HG02938 (cell line): ENCODE measurements at regions not wholly inside any gene's neighbourhood (a gene's known extent, or its start where the extent isn't known, plus 50 kb on each side); places are given as distances from the start of the nearest gene placed in this dataset.

Source experiments
- ATAC-seq: cut with Tn5 transposase; IDR thresholded peaks from one replicate; pipeline ENCODE4 v1.9.1; 2021; ENCODE audit warnings: mild to moderate bottlenecking, moderate library complexity; ENCODE audit not compliant: unreplicated experiment

DNA sequence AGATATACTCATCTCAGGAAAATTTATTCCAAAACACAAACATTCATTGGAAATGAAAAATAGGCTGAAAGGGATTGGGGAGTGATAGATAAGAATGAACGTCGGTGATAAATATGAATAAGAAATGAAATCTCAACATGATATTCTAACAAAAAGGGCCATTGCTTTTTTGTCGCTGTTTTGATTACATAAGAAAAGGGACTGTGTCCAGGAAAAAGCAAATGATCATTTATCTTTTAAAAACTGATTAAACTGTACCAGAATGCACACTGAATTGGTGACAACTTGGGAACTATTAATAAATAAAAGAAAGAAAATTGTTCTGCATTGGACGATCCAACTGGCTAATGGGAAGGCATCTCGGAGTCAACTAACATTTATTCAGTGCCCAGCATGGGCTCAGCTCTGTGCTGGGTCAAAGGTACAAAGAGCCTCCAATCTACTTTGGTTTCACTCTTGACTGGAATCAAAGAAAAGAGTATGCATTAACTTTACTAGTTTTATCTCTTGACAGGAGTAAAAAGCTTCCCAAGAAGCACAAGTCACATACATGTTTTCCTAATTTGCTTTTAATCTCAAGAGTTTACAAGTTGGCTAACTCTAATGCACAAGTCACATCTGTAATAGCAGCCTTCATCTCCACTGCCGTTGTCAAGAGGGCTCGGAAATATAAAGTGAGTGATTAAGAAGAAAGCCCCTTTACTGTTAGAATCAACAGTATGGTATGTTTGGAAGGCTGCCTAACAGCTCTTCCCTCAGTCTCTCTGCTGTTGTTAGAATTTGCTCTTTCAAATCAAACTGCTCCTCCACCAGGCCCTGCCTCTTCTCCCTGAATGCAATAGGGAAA, 280.0 kb downstream of the IGSF11 start:
- no peak for ATAC-seq

DNA sequence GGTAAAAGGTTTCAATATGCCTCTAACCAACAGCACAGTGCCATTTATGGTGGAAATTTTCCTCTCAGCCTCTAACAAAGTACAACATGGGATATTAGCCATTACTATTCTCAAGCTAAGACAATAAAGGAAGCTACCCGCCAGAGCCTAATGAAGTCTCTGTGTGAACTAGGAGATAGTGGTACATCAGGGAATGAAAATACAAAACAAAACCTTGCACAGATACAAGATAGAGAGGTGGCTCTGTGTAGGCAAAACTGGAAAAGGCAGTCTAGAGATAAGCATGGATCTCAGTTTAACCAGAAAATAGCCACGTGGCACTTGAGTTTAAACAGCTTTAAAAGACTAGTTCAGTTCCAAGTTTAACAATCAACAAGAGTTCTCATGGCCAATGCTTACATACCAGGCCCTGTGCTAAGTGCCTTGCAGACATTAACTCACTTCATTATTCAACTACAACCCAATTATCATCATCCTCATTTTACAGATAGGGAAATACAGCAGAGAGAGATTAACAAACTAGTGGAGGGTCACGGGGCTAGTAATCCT, 279.3 kb downstream of the IGSF11 start:
- ATAC-seq: no peak

DNA sequence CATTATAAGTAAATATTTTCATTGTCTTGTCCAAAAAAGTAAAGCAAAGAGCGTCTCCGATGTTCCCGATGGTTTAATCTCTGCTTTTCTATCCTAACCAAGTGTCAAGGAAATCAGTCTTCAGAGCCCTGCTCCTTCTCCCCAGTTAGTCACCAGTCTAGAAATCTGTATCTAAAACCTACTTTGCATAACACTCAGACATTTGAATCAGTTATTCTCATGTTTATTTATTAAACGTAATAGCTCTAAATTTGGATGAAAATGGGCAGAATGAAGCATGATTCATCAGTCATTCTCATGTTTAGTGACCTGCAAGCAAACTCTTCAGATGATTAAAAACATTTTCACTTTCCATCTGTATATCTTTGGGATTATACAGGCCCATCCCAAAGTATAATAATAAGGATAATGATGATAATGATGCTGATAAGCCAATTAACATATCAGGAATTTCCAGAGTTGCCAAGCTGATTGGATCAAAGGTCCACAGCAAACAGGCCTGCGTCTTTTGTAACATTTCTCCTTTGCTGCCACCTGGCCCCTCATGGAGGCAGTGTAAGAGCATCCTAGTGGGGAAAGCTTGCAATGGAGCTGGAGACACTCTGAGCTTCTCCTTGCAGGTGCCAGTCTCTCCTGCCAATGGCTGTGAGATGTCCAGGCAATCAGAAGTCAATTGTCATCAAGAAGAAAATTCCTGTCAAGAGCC, 273.9 kb downstream of the IGSF11 start:
- ATAC-seq: no peak

DNA sequence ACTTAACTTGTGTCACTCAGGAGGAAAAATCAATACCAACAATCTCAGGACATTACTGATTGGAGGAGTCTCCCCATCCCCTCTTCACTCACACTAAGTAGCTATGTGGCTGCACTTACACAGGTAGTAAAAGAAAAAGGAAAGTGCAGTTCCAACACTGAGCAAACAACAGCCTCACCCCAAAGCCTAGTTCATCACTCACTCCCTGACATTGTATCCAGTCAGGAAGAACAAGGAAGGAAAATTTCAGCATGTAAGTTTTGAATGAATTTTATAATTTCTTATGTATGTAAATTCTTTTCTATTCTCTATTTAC, 273.4 kb downstream of the IGSF11 start:
- no peak for ATAC-seq

DNA sequence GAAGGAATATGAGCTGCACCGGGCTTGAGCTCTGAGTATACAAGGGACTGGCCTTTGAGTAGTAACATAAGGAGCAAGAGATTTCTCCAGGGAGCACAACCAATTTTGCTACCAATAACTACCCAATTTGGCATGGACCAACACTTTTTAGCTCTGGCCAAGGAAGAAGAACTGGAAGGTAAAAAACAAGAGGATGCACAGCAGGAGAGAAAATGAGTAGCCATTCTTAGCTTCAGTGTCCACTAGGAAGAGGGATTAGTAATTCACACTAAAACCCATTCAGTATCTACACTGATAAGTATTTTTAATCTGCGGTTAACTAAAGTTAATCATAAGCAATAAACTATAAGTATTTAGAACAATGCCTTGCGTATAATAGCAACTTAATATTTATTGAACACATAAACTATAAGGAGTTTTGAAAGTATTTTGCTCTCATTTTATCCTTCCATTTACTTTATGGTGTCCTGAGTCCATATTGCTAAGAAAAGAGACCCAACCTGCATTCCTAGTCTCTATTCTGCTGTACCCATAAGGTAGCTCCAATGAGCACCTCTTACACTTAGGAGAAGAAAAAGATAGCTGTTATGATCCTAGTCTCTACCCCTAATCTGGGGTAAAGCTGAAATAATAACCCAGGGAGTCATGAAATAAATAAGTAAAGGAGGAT, 268.9 kb downstream of the IGSF11 start:
- ATAC-seq: no peak

DNA sequence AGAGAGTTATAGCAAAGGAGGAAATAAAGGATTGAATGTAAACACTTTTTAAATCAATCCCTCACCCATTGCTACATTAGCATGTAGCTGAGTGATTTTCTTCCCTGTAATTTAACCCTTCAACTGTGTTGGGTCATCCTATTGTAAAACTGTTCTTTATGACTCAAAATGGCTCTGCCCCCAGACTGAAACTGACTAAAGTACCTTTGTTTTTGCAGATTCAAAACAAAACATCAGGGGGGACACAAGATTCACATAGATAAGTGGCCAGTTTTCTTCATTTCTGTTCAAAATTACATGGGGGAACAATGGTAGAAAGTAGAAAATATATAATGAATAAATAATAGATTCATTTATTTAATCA, 268.4 kb downstream of the IGSF11 start:
- ATAC-seq: no peak

DNA sequence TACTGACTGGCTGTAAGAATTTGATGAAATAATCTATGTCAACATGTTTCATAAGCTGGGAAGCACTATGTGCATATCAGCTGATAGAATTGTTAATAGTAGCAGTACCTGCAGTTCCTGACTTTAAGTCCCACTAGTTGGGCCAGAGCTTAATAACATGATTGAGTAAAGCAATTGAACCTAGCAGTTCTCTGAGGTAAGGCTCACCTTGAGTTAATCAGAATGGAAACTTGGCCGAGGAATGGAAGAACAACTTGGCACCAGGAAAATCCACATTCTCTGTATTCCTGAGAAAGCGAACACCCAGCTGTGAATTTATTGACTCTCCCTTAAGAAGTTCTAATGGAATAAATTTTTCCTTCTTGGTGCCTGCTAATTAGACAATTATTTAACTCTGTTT, 262.6 kb downstream of the IGSF11 start:
- ATAC-seq: no peak

DNA sequence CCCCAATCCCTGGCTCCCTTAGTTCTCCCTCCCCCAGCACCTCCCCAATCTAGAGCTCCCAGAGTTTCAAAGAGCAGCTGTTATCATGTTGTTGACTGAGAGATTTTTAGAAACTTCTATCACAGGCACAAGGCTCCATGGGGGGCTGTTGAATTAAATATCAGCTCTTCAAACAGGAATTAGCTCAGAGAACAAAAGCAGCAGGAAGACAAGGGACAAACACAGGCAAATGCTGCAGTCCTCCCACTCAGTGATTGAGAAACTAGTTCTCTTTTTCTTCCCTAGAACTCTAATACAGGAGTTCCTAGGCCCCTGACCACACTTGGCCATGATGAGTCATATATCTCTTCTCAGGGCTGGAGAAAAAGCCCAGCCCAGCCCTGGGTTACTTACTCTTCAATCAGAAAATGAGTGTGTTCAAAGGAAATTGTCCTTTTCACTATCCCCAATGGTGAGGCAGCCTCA, 262.1 kb downstream of the IGSF11 start:
- peak; percentile 98 for ATAC-seq

DNA sequence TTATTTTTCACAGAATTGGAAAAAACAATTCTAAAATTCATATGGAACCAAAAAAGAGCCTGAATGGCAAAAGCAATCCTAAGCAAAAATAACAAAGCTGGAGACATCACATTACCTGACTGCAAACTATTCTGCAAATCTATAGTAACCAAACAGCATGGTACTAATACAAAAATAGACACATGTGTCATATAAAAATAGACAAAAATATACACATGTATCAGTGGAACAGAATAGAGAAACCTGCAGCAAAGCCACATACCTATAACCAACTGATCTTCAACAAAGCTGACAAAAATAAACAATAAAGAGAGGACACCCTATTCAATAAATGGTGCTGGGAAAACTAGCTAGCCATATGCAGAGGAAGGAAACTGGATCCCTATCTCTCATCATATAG, 259.6 kb downstream of the IGSF11 start:
- ATAC-seq: no peak

DNA sequence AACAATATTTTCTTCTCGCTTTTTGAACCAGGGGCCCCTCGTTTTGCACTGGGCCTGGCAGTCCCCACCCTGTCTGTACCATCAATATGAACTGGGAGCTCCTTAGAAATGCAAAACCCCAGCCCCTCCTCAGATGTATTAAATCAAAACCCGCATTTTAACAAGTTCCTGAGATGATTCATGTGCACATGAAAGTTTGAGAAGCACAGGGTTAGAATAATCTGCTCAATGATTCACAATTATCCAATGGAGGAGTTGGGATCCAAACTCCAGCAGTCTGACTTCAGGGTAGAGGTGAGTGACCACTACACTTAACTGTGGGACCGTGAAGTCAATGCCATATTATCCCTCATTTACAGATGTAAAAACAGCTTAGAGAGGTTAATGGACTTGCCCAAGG, 256.4 kb downstream of the IGSF11 start:
- ATAC-seq: no peak

DNA sequence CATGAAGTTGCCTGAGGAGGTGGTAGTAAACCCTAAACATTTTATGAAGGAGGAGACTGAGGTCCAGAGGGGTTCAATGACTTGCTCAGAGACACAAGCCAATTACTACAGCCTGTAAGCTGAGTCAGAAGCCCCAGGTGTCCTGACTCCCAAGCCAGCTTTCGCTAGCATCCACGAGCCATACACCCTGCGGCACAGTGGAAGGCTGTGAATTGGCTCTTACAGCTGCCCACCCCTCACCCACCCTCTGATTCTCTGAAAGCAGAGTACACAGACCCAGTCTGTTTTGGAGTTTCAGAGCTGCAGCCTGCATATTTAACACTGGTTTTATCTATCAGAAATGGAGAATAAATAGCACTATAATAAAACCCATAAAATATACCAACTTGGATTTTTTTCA, 253.4 kb downstream of the IGSF11 start:
- ATAC-seq: no peak

DNA sequence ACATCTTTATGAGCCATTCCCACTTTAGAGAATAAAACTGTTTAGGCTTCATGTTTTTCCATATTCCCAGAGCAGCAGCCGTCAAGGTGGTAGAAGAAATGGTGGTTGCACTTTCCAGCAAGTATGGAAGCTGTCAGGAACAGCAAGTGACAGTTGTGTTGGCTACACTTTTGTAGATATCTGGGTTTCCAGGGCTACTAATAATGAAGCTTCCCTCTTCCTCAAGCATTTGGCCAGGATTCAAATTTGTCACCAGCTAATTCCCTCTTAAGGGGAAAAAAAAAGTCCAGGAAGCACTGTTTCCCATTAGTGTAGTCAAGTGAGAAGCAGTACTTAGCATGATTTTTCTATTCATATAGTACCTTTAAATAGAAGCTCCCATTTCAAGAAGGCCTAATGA, 252.8 kb downstream of the IGSF11 start:
- ATAC-seq: no peak

DNA sequence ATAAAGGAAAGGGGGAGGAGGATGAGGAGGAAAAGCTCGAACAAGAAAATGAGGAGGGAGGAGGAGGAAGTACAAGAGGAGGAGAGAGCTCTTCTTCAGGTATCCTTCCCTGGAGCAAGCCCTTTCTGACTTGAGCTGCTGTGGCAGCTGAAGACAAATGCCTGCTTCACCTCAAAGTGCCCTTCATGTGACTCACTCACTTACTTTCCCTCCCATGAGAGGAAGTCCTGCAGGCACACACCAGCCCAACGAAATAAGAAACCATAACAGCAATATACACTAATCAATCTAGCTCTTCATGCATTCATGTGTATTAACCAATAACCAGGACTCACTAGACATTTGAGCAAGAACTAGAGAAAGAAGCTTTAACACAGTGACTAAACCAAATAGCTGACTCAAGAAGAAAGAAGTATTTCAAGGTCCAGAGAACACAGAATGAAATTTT, 251.9 kb downstream of the IGSF11 start:
- peak; percentile 96 for ATAC-seq

DNA sequence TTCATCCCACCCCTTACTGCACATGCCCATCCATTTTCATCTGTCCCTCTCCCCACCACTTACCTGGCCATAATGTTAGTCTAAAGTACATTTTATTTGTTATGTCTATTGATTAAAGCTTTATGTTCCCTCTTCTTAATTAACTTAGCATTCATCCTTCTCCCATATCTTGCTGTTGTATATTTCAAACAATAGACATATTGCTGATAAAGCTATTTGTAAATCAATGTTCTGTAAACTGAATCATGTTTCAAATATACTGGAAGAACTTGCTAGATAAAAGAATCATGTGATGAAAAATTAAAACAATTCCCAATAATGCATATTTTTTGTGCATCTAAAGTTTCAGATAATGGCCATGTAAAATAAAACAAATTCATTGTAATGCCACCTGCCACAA, 249.2 kb downstream of the IGSF11 start:
- no peak for ATAC-seq

DNA sequence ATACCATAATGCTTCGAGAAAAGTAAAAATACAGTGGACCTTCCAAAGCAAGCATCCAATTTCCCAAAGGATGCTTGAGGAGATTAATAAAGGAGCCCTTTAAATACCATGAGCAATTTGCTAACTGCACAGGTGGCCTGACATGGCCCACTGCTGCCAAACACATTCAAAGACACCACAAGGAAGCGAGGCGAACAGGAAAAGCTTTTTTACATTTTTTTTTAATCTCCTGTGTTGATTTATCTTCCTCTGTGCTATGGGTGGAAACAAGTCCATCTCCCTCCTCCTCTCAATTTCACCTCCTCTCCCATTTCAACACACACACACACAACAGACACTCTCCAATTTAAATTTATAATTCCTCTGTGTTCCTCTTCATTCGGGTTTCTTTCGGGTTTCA, 243.4 kb downstream of the IGSF11 start:
- no peak for ATAC-seq

DNA sequence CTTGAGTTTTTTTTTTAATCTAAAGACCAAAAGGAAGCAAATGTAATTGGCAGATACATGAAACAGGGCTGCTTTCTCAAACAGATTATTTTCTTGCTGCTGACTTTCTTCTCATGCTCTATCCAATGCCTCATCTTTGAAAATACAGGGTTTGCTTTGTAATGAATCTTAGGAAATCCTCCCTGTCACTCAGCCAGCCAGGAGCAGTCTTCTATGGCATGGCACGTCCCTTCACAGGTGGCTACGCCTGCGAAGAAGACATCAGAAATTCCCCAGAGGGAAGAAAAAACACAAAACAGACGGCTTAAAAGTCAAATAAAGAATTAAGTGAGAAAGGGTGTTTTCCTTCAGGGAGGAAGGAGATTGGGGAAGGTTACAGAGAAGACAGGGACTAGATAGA, 242.5 kb downstream of the IGSF11 start:
- ATAC-seq: no peak

DNA sequence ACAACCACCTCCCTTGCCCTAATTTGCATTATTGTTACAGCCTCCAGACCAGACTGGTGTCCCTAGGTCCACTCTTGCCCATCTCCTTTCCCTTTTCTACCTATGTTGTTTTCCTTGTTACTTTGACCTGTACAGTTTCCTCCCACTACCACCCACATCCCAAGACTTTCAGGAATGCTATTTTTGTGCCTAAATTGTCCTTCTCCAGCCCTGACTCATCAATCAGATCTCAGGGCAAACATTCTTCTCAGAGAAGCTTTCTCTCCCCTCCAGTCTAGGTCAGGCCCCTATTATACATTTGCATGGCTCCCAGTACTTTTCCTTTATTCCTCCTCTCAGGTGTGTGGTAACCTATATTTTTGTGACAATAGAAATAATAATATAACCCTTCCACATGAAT, 241.5 kb downstream of the IGSF11 start:
- ATAC-seq: no peak

DNA sequence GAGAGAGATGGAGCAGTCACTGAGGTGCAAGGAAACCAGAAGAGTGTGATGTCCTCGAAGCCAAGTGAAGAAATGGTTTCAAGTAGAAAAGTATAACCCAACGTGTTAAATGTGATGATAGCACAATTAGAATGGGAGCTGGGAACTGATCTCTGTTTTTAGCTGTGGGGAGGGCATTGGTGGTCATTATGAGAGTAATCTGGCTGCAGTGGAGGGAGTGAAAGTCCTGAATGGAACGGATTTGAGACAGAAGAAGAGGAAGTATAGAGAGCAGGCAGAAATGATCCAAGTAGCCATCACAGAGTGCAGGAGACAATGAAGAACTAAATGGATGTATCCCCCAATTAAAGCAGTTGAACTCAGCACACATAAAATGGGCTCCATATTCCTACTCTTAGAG, 235.3 kb downstream of the IGSF11 start:
- ATAC-seq: no peak

DNA sequence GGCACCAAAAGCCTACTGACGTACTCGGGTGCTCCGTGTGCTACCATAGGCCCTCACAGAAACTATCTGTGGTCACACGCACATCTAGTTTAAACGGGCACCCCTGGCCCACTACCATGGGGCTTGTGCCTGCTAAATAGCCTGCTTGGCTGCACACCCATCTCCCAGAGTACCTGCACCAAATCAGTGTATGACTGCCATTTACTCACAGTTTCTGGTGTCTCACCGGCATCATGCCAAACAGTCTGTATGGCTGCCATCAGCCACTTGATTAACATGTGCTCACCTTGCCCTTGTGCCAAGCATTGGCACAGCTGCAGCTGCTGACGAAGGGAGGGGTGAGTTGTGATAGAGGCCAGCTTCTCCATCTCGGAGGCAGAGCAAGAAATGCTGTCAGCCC, 232.7 kb downstream of the IGSF11 start:
- ATAC-seq: no peak

DNA sequence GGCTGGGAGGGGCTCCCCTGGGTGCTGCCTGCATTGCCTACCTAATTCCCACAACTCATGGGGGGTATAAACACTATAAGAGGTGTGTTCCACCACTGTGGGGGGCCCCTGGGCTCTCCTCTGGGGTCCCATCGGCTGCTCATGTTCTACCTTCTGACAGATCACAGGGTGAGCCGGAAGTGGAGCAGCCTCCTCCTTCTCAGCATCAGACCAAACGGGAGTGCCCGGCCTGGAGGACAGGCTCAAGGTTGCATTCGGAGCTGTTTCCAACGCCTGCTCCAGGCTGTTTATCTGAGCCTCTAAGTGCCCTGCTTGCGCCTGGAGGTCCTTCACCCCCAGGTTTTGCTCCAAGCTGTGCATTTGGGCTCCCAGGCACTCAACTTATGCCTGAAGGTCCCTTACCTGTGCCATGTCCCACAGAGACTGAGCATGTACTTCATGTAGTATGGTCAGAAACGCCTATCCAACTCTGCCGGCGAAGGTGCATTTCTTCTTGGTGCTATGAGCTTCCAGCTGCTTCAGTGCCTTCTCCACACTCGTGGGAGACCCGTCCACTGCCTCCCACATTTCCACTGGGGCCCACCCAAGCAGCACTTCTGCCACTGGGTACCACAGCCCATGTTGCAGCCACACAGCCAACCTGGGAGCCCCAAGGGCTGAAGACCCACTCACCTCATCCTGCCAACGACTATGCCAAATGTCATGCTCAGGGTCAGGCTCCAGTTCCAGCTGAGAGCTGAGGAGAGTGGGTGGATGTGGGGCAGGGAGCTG, 232.1 kb downstream of the IGSF11 start:
- ATAC-seq: no peak

DNA sequence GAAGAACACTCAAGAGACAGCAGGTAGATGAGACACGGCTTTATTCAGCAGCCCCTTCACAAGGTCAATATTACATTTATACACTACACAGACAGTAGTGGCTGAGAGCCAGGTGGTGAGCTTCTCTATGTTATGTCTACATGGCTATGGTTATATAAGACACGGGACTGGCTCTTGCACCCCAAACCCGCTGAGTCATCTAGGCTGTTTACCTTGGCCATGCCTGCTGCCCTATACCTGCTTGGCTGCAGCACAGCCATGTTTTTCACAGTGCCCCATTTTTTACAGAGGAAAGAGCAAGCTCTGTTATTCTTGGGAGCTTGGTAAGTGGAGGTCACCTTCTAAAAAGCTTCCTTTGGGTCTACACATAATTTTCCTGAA, 231.6 kb downstream of the IGSF11 start:
- no peak for ATAC-seq
